Pancreas (tissue), 10 donors: ENCODE measurements at regions not wholly inside any gene's neighbourhood (a gene's known extent, or its start where the extent isn't known, plus 50 kb on each side); places are given as distances from the start of the nearest gene placed in this dataset.

Experiments
- ATAC-seq, 4 donors: fragments of 200-7000 bp; cut with Tn5 transposase; one replicate each; pipeline versions ENCODE4 v1.8.0 to v1.9.1; 2020; ENCODE audit warnings: mild to moderate bottlenecking in 4 of 4, moderate library complexity in 4 of 4
- DNase-seq, 6 donors: peaks; one replicate each; pipeline ENCODE4 v3.0.0-alpha.2; 2020
- FAIRE-seq: peaks from 2 replicates; lab custom pipeline; 2012; peaks lifted over from hg19 to GRCh38; lab: Jason Lieb, UNC
- H3K27ac ChIP-seq, 4 donors: fragments of 200-600 bp; sonication (generic); 1 replicate in 3 of 4; 2 replicates in 1 of 4; pipeline versions ENCODE4 v1.5.0 to v1.8.0; 2020
- H3K27me3 ChIP-seq, 4 donors: fragments of 200-600 bp; one replicate each; pipeline ENCODE4 v1.8.0; 2021
- H3K36me3 ChIP-seq, 3 donors: fragments of 200-600 bp; sonication (generic) in 1 of 3; one replicate each; pipeline versions ENCODE4 v1.5.0 to v1.8.0; 2020 to 2021
- H3K4me1 ChIP-seq, 3 donors: fragments of 200-600 bp; one replicate each; pipeline ENCODE4 v1.8.0; 2021
- H3K4me3 ChIP-seq, 4 donors: fragments of 200-600 bp; sonication (generic) in 2 of 4; one replicate each; pipeline versions ENCODE4 v1.5.0 to v1.8.0; 2020 to 2021
- H3K9me3 ChIP-seq, 4 donors: fragments of 200-600 bp; one replicate each; pipeline ENCODE4 v1.8.0; 2021
- CTCF ChIP-seq, 4 donors: fragments of 200-600 bp; sonication (generic) in 3 of 4; IDR thresholded peaks; one replicate each; pipeline versions ENCODE4 v1.5.0 to v1.8.0; 2021; ENCODE audit warnings: antibody characterized with exemption in 4 of 4
- WGBS, 2 donors: extraction: QIAGEN DNeasy Blood & Tissue Kit; methylation state at CpG; one replicate each; pipeline ENCODE4 v1.1.7; 2013; 5-methylcytosine and 5-hydroxymethylcytosine counted together
- intact Hi-C, 3 donors: fragments of 100-400 bp; cut with DNase I; formaldehyde crosslinking; loops; one replicate each; pipeline versions ENCODE4 v1.11.1 to v1.14.2; 2022
- donor health status: healthy with polysubstance abuse.
- donor health status: DM: no; HTN: no; CAD: no; lungs with moderate emphysema.
- donor health status: DM: no; HTN: no; CAD: no.
- donor health status: control.
- donor health status: control.
- donor health status: Bipolar disorder and iron deficiency.
- donor health status: DM: yes; HTN: yes; CAD: no.
- donor health status: DM: no; HTN: no; CAD: no.
- donor health status: DM: no; HTN: no; CAD: no.
- donor health status: DM: yes; HTN: yes; CAD: no.

- no peaks in the 10 kb centered on the region for H3K36me3 ChIP-seq
- ATAC-seq (no peak), FAIRE-seq (no peak), DNase-seq (no peak)
- no peak overlapping the region for H3K4me3 ChIP-seq
- H3K9me3 ChIP-seq: no peaks in the 10 kb centered on the region
- 76 to 79% methylated on average over 2 of the region's 2 CpGs for WGBS, 2 donors
- H3K27me3 ChIP-seq: no peaks in the 10 kb centered on the region
- H3K27ac ChIP-seq: no peak overlapping the region
- no peaks in the 10 kb centered on the region for H3K4me1 ChIP-seq
- no peak for TF ChIP-seq CTCF (IDR thresholded peaks at IDR 0.05)
- intact Hi-C loops: no loop called here
These were observed 457.4 kb upstream of the SEMA3D start for GRCh38 chr7:85644272-85644671.

GRCh38 chr7:85641331-85641730, 454.5 kb upstream of the SEMA3D start:
- no peak overlapping the region for H3K27ac ChIP-seq
- FAIRE-seq: no peak
- no peaks in the 10 kb centered on the region for H3K9me3 ChIP-seq

GRCh38 chr7:85638394-85638793, 451.5 kb upstream of the SEMA3D start:
- no peaks in the 10 kb centered on the region for H3K36me3 ChIP-seq
- no peak overlapping the region for H3K4me3 ChIP-seq
- 32 to 51% methylated on average over 1 of the region's 1 CpG for WGBS, 2 donors
- DNase-seq (no peak), FAIRE-seq (no peak), ATAC-seq (no peak)
- H3K27me3 ChIP-seq: no peaks in the 10 kb centered on the region
- no peak overlapping the region for H3K27ac ChIP-seq
- no peaks in the 10 kb centered on the region for H3K4me1 ChIP-seq
- H3K9me3 ChIP-seq: no peaks in the 10 kb centered on the region
- intact Hi-C loops: no loop called here
- TF ChIP-seq CTCF (IDR thresholded peaks at IDR 0.05): no peak

More at GRCh38 chr7:85641331-85641730, 454.5 kb upstream of the SEMA3D start:
- 51 to 53% methylated on average over 3 of the region's 3 CpGs for WGBS, 2 donors
- H3K36me3 ChIP-seq: no peaks in the 10 kb centered on the region
- no peak for ATAC-seq
- H3K4me3 ChIP-seq: no peak overlapping the region
- no peak for DNase-seq
- H3K27me3 ChIP-seq: no peaks in the 10 kb centered on the region
- no peaks in the 10 kb centered on the region for H3K4me1 ChIP-seq
- no peak for TF ChIP-seq CTCF (IDR thresholded peaks at IDR 0.05)
- intact Hi-C loops: no loop called here

GRCh38 chr7:85634951-85635350, 448.1 kb upstream of the SEMA3D start:
- H3K4me3 ChIP-seq: no peak overlapping the region
- no peaks in the 10 kb centered on the region for H3K4me1 ChIP-seq
- ATAC-seq (no peak), FAIRE-seq (no peak), DNase-seq (no peak)
- no peak overlapping the region for H3K27ac ChIP-seq
- no peaks in the 10 kb centered on the region for H3K36me3 ChIP-seq
- no peaks in the 10 kb centered on the region for H3K27me3 ChIP-seq
- intact Hi-C loops: no loop called here
- no peak for TF ChIP-seq CTCF (IDR thresholded peaks at IDR 0.05)
- no peaks in the 10 kb centered on the region for H3K9me3 ChIP-seq
- 26 to 27% methylated on average over 2 of the region's 2 CpGs for WGBS, 2 donors

- ATAC-seq (no peak), FAIRE-seq (no peak), DNase-seq (no peak)
- intact Hi-C loops: no loop called here
- no peak overlapping the region for H3K27ac ChIP-seq
- no peak overlapping the region for H3K4me3 ChIP-seq
- H3K36me3 ChIP-seq: no peaks in the 10 kb centered on the region
- no peaks in the 10 kb centered on the region for H3K9me3 ChIP-seq
- TF ChIP-seq CTCF (IDR thresholded peaks at IDR 0.05): no peak
- 46 to 62% methylated on average over 1 of the region's 1 CpG for WGBS, 2 donors
- peaks cover 0 to 6% (median 0%) of the 10 kb centered on the region in 4 donors for H3K27me3 ChIP-seq
- H3K4me1 ChIP-seq: no peaks in the 10 kb centered on the region
These were observed 444.2 kb upstream of the SEMA3D start for GRCh38 chr7:85630904-85631600.
